ENCODE measurements at regions not wholly inside any gene's neighbourhood (a gene's known extent, or its start where the extent isn't known, plus 50 kb on each side); places are given as distances from the start of the nearest gene placed in this dataset.

DNA sequence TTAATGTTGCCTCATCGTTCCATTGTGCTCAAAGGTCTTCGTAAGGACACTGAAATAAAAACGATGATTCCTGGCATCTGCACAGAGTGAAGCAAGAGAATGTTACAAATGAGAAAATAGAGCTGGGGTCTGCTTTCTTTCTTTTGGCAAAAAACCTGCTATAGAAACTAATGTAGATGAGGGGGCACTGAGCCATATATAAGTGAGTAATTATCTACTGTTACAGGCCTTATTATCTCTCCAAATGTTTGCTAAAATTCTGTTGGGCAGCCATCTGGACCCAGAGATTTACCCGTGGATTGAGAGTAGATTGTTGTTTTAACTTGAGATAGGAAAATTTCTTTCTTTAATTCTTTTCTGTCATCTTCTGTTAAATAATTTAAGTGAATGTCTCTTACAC lies 472.5 kb upstream of the PIK3C3 start:
- TF ChIP-seq NFYB (IDR thresholded peaks at IDR 0.05; ENCODE audit: insufficient read depth, low read depth, low read length), result no peak
- TF ChIP-seq CTCF (IDR thresholded peaks at IDR 0.05 in 2 of 3, conservative IDR thresholded peaks at IDR 0.05 in 1 of 3; ENCODE audit: control insufficient read depth in 2 of 3, extremely low read depth in 1 of 3, insufficient read depth in 1 of 3, low read depth in 3 of 3, low read length in 3 of 3), result no peak
- no peak for TF ChIP-seq PBX3 (IDR thresholded peaks at IDR 0.05; ENCODE audit: insufficient replicate concordance, low read depth, low read length)

All from GM12878 (cell line).